ENCODE measurements at regions not wholly inside any gene's neighbourhood (a gene's known extent, or its start where the extent isn't known, plus 50 kb on each side); places are given as distances from the start of the nearest gene placed in this dataset.

DNA sequence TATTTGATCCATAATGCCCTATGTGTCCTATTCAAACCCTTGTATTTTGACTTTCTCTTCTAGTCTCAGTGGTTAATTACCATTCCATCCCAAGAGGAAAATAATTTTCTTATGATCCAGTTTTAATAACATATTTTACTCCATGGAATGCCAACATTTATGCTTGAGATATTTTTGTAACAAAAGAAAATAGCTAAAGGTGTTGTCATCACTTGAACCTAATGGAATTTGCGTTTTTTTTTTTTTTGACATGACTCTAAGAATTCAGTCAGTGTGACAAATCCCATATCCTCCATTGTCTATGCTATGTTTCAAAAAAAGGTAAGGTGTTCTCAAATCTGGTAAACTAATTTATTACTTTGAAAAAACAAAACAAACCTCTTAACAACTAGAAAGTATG, 324.1 kb upstream of the ADAMTS5 start:
- TF ChIP-seq, protein P1, sequence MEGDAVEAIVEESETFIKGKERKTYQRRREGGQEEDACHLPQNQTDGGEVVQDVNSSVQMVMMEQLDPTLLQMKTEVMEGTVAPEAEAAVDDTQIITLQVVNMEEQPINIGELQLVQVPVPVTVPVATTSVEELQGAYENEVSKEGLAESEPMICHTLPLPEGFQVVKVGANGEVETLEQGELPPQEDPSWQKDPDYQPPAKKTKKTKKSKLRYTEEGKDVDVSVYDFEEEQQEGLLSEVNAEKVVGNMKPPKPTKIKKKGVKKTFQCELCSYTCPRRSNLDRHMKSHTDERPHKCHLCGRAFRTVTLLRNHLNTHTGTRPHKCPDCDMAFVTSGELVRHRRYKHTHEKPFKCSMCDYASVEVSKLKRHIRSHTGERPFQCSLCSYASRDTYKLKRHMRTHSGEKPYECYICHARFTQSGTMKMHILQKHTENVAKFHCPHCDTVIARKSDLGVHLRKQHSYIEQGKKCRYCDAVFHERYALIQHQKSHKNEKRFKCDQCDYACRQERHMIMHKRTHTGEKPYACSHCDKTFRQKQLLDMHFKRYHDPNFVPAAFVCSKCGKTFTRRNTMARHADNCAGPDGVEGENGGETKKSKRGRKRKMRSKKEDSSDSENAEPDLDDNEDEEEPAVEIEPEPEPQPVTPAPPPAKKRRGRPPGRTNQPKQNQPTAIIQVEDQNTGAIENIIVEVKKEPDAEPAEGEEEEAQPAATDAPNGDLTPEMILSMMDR (conservative IDR thresholded peaks at IDR 0.05; ENCODE audit: low read depth), result no peak

DNA sequence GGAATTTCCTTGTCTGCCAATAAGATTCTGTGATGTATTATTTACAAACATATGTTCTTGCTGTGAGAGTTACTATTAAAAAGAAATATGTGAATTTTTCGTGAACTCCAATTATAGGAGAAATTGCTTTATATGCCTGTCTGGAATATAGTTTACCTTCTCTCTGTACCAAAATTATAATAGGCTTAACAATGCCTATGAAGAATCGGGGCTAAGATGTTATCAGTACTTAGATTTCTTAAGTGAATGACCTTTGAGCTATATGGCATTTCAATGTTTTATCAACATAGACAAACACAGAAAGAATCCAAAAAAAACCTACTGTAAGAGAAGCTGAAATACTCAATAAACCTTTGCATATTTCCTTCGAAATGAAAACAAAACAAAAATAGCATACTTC, 323.1 kb upstream of the ADAMTS5 start:
- DNase-seq (ENCODE audit: low spot score), result no peak
- H3K27ac ChIP-seq, result no peak overlapping the region
- TF ChIP-seq, protein P1 (conservative IDR thresholded peaks at IDR 0.05; ENCODE audit: low read depth), result no peak
- ChIA-PET POLR2A (ENCODE audit: low non-redundant PET) (no interaction called here), CTCF (no interaction called here)

More for the DNA sequence above, 324.1 kb upstream of the ADAMTS5 start:
- CTCF ChIA-PET, result no interaction called here
- H3K27ac ChIP-seq, result no peak overlapping the region
- DNase-seq (ENCODE audit: low spot score), result no peak
- POLR2A ChIA-PET (ENCODE audit: low non-redundant PET), result no interaction called here

DNA sequence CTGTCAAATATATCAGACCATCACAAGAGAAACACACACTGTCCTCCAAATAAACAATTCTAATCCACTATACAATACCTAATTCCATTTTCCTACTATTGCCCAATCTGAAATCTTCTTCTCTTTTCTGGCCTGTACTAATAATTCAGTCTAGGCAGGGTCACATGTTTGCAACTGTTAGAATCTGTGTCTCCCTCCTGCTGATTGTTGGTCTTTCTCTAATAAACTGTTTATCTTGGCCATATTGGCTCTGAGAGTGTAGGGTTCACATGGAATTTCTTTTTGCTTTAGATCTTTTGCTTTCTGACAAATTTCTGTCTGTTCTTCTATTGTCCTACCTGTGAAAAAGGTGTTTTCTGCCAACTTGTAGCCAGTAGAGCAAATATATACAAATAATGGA, 319.9 kb upstream of the ADAMTS5 start:
- CTCF ChIA-PET, result no interaction called here
- TF ChIP-seq, protein P1 (conservative IDR thresholded peaks at IDR 0.05; ENCODE audit: low read depth), result no peak
- POLR2A ChIA-PET (ENCODE audit: low non-redundant PET), result no interaction called here
- no peak for DNase-seq (ENCODE audit: low spot score)
- H3K27ac ChIP-seq, result no peak overlapping the region

DNA sequence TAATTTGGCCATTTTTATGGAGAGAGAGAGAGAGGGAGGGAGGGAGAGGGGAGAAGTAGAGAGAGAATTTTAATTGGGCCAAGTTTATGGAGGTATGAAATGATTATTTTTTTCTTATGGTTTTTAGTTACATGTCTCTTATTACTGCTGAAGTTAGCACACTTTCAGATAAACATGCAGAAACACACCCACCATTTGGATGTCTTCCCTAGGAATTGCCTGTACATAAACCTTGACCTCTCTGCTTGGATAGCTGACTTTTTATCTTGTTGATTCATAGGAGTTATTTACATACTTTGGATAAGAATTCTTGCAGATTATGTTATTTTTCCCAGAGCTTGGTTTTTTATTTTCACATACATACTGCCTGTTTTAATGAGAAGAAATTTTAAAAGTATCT, 310.2 kb upstream of the ADAMTS5 start:
- ChIA-PET CTCF (no interaction called here), POLR2A (ENCODE audit: low non-redundant PET) (no interaction called here)
- TF ChIP-seq, protein P1 (conservative IDR thresholded peaks at IDR 0.05; ENCODE audit: low read depth), result no peak
- DNase-seq (ENCODE audit: low spot score), result no peak
- no peak overlapping the region for H3K27ac ChIP-seq

DNA sequence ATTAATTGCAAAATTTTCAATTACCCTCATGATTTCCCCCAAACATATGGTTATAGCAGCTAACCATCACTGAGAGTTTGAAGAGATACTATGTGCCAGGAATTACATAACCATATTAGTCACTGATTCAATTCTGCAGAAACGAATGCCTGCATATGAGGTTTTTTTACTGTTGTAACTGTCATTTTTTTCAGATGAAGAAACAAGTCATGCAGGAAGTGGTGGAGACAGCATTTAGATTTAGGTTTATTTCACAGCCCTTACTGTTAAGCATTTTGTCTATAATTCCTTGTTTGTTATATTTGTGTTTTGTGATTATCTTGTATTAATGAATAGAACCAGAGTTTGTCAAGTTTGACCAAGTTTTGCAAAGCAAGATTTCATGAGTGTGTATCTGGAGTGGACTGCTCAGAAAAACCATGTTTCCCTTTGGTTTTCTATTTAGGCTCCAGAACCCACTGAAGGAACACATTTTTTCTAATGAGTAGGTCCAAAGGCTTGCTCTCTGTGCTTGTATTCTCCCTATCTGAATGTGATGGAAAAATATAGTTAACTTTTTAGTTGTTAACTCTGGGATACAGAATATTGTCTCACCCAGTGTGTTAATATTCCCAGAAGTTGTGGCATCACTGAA, 308.5 kb upstream of the ADAMTS5 start:
- no peak overlapping the region for H3K27ac ChIP-seq

DNA sequence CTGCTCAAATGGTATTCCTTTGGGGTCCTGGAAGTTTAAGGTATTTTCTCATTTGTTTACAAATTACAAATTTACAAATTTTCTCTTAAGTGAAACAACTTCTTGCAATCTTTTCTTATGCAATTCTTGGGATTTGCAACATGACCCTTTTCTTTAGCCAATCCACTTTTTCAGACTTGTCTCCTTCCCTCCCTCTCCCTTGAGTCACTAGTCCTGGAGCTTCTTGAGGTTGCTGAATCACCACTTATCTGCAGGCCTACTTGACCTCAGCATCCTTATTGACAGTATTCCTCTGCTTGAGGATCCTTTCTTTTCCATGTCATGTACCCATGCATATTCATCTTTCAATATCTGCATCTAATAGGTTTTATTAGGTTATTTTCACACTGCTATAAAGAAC, 302.8 kb upstream of the ADAMTS5 start:
- TF ChIP-seq, protein P1 (conservative IDR thresholded peaks at IDR 0.05; ENCODE audit: low read depth), result no peak
- H3K27ac ChIP-seq, result no peak overlapping the region
- CTCF ChIA-PET, result no interaction called here
- POLR2A ChIA-PET (ENCODE audit: low non-redundant PET), result no interaction called here
- DNase-seq (ENCODE audit: low spot score), result peak; percentile 6

More for the DNA sequence above, 308.5 kb upstream of the ADAMTS5 start:
- ChIA-PET POLR2A (ENCODE audit: low non-redundant PET) (no interaction called here), CTCF (no interaction called here)
- TF ChIP-seq, protein P1 (conservative IDR thresholded peaks at IDR 0.05; ENCODE audit: low read depth), result no peak
- peak; percentile 2 for DNase-seq (ENCODE audit: low spot score)

All from RWPE1 (cell line).